CD14-positive monocyte (primary cell): ENCODE measurements at regions not wholly inside any gene's neighbourhood (a gene's known extent, or its start where the extent isn't known, plus 50 kb on each side); places are given as distances from the start of the nearest gene placed in this dataset.

ENCODE experiments used
- DNase-seq, 3 donors: peaks; one replicate each; pipeline ENCODE4 v3.0.0-alpha.2; 2011 to 2022
- H2AFZ ChIP-seq: 2 replicates; pipeline ENCODE4 v1.6.0; 2012; ENCODE audit warnings: mild to moderate bottlenecking, low read depth, low read length, inconsistent platforms; ENCODE audit not compliant: insufficient read depth, poor library complexity, severe bottlenecking
- H3K27ac ChIP-seq, 2 donors: 1 replicate in 1 of 2; 2 replicates in 1 of 2; pipeline ENCODE4 v1.5.1; 2012 to 2013; ENCODE audit warnings: low read length in 2 of 2, control low read depth in 1 of 2, inconsistent platforms in 1 of 2, low read depth in 1 of 2, mild to moderate bottlenecking in 1 of 2
- H3K27me3 ChIP-seq, 2 donors: one replicate each; pipeline versions ENCODE4 v1.6.0 to v1.6.1; 2011 to 2013; ENCODE audit warnings: low read length in 2 of 2; ENCODE audit not compliant: control insufficient read depth in 2 of 2, insufficient read depth in 2 of 2
- H3K36me3 ChIP-seq, 2 donors: replicated peaks in 1 of 2; 1 replicate in 1 of 2; 2 replicates in 1 of 2; pipeline versions ENCODE4 v1.5.1 to v1.6.1; 2012 to 2013; ENCODE audit warnings: low read length in 2 of 2, control low read depth in 1 of 2, inconsistent platforms in 1 of 2, mild to moderate bottlenecking in 1 of 2; ENCODE audit not compliant: insufficient read depth in 2 of 2, control insufficient read depth in 1 of 2
- H3K4me1 ChIP-seq, 2 donors: 1 replicate in 1 of 2; 2 replicates in 1 of 2; pipeline versions ENCODE4 v1.5.1 to v1.6.1; 2012 to 2013; ENCODE audit warnings: low read length in 2 of 2, control low read depth in 1 of 2, inconsistent platforms in 1 of 2, mild to moderate bottlenecking in 1 of 2, moderate library complexity in 1 of 2; ENCODE audit not compliant: insufficient read depth in 2 of 2, control insufficient read depth in 1 of 2
- H3K4me2 ChIP-seq: replicated peaks from 2 replicates; pipeline ENCODE3; 2012; ENCODE audit warnings: low read length, moderate library complexity, mild to moderate bottlenecking; ENCODE audit not compliant: poor library complexity, severe bottlenecking; ENCODE audit errors: extremely low read depth
- H3K4me3 ChIP-seq, 3 experiments: fragments of 200-600 bp in 1 of 3; sonication (generic) in 1 of 3; replicated peaks in 1 of 3; 1 replicate in 2 of 3; 2 replicates in 1 of 3; pipeline ENCODE4 v1.5.1; 2011 to 2013; ENCODE audit warnings: low read length in 3 of 3, mild to moderate bottlenecking in 3 of 3, control low read depth in 2 of 3, low read depth in 2 of 3, inconsistent platforms in 1 of 3, moderate library complexity in 1 of 3
- H3K79me2 ChIP-seq: 2 replicates; pipeline ENCODE4 v1.6.0; 2012; ENCODE audit warnings: mild to moderate bottlenecking, control low read depth, inconsistent platforms, low read length, moderate library complexity; ENCODE audit not compliant: insufficient read depth
- H3K9ac ChIP-seq: 2 replicates; pipeline ENCODE4 v1.6.0; 2017; ENCODE audit warnings: low read length, mild to moderate bottlenecking; ENCODE audit not compliant: insufficient read depth, poor library complexity, severe bottlenecking
- H3K9me3 ChIP-seq, 2 donors: replicated peaks in 1 of 2; 1 replicate in 1 of 2; 2 replicates in 1 of 2; pipeline versions ENCODE4 v1.5.1 to v1.6.1; 2012 to 2013; ENCODE audit warnings: low read length in 2 of 2, control low read depth in 1 of 2; ENCODE audit not compliant: control insufficient read depth in 1 of 2, insufficient read depth in 1 of 2
- H4K20me1 ChIP-seq: 2 replicates; pipeline ENCODE4 v1.6.0; 2012; ENCODE audit warnings: mild to moderate bottlenecking, low read length, control low read depth, moderate library complexity; ENCODE audit not compliant: insufficient read depth
- H3K27ac Mint-ChIP-seq, 7 donors: one replicate each; pipeline ENCODE4 v1.8.0; 2020; ENCODE audit warnings: mild to moderate bottlenecking in 7 of 7, mixed read lengths in 7 of 7, moderate library complexity in 6 of 7, inconsistent platforms in 2 of 7
- H3K27me3 Mint-ChIP-seq, 3 donors: one replicate each; pipeline ENCODE4 v1.8.0; 2021 to 2022; ENCODE audit warnings: low read depth in 3 of 3, mild to moderate bottlenecking in 3 of 3, mixed read lengths in 3 of 3, moderate library complexity in 3 of 3, inconsistent platforms in 1 of 3
- H3K36me3 Mint-ChIP-seq, 2 donors: one replicate each; pipeline ENCODE4 v1.8.0; 2020; ENCODE audit warnings: mixed read lengths in 2 of 2, inconsistent platforms in 1 of 2, mild to moderate bottlenecking in 1 of 2
- H3K4me1 Mint-ChIP-seq: one replicate; pipeline ENCODE4 v1.8.0; 2020; ENCODE audit warnings: mild to moderate bottlenecking, mixed read lengths
- H3K4me3 Mint-ChIP-seq, 2 donors: one replicate each; pipeline ENCODE4 v1.8.0; 2020; ENCODE audit warnings: mild to moderate bottlenecking in 2 of 2, mixed read lengths in 2 of 2, moderate library complexity in 1 of 2
- H3K9me3 Mint-ChIP-seq, 7 donors: one replicate each; pipeline ENCODE4 v1.8.0; 2020 to 2022; ENCODE audit warnings: mixed read lengths in 7 of 7, mild to moderate bottlenecking in 6 of 7, moderate library complexity in 6 of 7, inconsistent platforms in 2 of 7
- WGBS: methylation state at CpG from one replicate; pipeline ENCODE4 v1.1.5; 2013; ENCODE audit warnings: missing lambda C conversion rate; ENCODE audit not compliant: insufficient coverage; 5-methylcytosine and 5-hydroxymethylcytosine counted together
- intact Hi-C, 2 donors: fragments of 100-400 bp; cut with micrococcal nuclease; formaldehyde crosslinking; loops; one replicate each; pipeline versions ENCODE4 v1.15.0 to v1.15.1; 2023
- TF ChIP-seq, protein P1 (sequence below): fragments of 200-600 bp; IDR thresholded peaks from one replicate; pipeline ENCODE4 v1.8.0; 2022; ENCODE audit warnings: antibody characterized with exemption, mild to moderate bottlenecking

- Mint-ChIP-seq H3K4me1 (no peaks in the 10 kb centered on the region), H3K4me3 (no peak overlapping the region), H3K9me3 (peaks cover 0 to 5% (median 2%) of the 10 kb centered on the region in 7 donors), H3K27ac (no peak overlapping the region), H3K27me3 (no peaks in the 10 kb centered on the region), H3K36me3 (no peaks in the 10 kb centered on the region)
- intact Hi-C loops = no loop called here
- Histone ChIP-seq H3K27me3 (no peaks in the 10 kb centered on the region), H3K4me3 (no peak overlapping the region), H2AFZ (no peak overlapping the region), H3K79me2 (no peaks in the 10 kb centered on the region), H4K20me1 (no peaks in the 10 kb centered on the region), H3K4me1 (no peaks in the 10 kb centered on the region), H3K9ac (no peak overlapping the region), H3K27ac (no peak overlapping the region), H3K36me3 (no peaks in the 10 kb centered on the region), H3K4me2 (no peak overlapping the region), H3K9me3 (no peaks in the 10 kb centered on the region)
- no peak for DNase-seq
- TF ChIP-seq, protein P1, sequence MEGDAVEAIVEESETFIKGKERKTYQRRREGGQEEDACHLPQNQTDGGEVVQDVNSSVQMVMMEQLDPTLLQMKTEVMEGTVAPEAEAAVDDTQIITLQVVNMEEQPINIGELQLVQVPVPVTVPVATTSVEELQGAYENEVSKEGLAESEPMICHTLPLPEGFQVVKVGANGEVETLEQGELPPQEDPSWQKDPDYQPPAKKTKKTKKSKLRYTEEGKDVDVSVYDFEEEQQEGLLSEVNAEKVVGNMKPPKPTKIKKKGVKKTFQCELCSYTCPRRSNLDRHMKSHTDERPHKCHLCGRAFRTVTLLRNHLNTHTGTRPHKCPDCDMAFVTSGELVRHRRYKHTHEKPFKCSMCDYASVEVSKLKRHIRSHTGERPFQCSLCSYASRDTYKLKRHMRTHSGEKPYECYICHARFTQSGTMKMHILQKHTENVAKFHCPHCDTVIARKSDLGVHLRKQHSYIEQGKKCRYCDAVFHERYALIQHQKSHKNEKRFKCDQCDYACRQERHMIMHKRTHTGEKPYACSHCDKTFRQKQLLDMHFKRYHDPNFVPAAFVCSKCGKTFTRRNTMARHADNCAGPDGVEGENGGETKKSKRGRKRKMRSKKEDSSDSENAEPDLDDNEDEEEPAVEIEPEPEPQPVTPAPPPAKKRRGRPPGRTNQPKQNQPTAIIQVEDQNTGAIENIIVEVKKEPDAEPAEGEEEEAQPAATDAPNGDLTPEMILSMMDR = no peak
- WGBS = no CpG with 5 or more reads among the region's 2 CpGs
Measured at GRCh38 chr3:110349295-110349694, 722.3 kb upstream of the NECTIN3 start.

DNA sequence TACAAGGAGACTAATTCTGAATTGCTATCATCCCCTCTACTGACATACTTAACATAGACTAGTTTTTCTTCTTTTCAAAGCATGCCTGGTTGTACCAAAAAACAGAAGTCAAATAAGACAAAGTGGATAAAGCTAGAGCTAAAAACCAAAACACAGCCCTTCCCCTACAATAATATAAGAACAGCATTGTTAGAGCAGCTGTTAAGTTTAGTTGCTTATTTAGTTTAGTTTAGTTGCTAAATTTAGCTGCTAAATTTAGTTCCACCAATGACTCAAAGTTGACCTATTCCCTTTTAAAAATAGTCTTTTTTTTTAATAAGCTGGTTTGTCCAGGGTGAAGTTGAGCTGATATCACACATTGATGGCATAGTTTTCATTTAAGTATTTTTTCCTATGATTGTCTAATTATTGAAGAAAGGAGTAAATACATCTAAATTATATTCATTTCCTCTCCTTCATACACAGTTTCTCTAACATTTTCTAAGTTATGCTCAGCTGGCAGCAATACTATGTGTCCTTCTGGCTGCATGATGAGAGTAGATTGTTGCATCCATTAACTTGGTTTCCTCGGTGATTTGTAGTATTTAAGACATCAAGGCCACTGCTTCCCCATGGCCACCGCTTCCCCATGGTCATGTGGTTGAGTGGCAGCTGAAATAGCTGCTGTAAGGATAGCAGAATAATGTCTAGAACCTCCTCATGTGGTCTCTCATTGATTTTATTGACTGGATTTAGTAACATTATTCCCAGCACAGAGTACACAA, 718.6 kb upstream of the NECTIN3 start:
- no peaks in the 10 kb centered on the region for H3K36me3 ChIP-seq
- Mint-ChIP-seq H3K4me1 (no peaks in the 10 kb centered on the region), H3K9me3 (peaks cover 0 to 13% (median 7%) of the 10 kb centered on the region in 7 donors), H3K36me3 (no peaks in the 10 kb centered on the region), H3K27ac (no peak overlapping the region), H3K4me3 (no peak overlapping the region), H3K27me3 (no peaks in the 10 kb centered on the region)
- no peak overlapping the region for H3K27ac ChIP-seq
- no peak for DNase-seq
- H3K9me3 ChIP-seq = no peaks in the 10 kb centered on the region
- no peak overlapping the region for H3K4me2 ChIP-seq
- TF ChIP-seq, protein P1 = no peak
- no peaks in the 10 kb centered on the region for H3K4me1 ChIP-seq
- no peak overlapping the region for H3K4me3 ChIP-seq
- no peaks in the 10 kb centered on the region for H3K27me3 ChIP-seq
- no peaks in the 10 kb centered on the region for H3K79me2 ChIP-seq
- H4K20me1 ChIP-seq = no peaks in the 10 kb centered on the region
- H3K9ac ChIP-seq = no peak overlapping the region
- no peak overlapping the region for H2AFZ ChIP-seq
- WGBS = 83% methylated on average over 1 of the region's 2 CpGs
- intact Hi-C loops = no loop called here
